ENCODE measurements at regions not wholly inside any gene's neighbourhood (a gene's known extent, or its start where the extent isn't known, plus 50 kb on each side); places are given as distances from the start of the nearest gene placed in this dataset.

DNA sequence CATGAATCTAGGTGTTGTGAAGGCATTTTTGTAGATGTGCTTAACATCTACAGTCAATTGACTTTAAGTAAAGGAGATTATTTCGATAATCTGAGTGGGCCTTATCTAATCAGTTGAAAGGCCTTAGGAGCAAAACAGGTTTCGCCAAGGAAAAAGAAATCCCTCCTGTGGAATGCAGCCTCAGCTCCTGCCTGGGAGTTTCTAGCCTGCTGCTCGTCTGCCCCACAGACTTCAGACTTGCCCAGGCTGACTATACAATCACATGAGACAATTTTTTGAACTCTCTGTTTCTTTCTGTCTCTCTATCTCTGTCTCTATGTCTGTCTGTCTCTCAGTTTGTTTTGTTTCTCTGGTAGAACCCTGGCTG, 312.5 kb downstream of the OLFM4 start:
- TF ChIP-seq, protein P1, sequence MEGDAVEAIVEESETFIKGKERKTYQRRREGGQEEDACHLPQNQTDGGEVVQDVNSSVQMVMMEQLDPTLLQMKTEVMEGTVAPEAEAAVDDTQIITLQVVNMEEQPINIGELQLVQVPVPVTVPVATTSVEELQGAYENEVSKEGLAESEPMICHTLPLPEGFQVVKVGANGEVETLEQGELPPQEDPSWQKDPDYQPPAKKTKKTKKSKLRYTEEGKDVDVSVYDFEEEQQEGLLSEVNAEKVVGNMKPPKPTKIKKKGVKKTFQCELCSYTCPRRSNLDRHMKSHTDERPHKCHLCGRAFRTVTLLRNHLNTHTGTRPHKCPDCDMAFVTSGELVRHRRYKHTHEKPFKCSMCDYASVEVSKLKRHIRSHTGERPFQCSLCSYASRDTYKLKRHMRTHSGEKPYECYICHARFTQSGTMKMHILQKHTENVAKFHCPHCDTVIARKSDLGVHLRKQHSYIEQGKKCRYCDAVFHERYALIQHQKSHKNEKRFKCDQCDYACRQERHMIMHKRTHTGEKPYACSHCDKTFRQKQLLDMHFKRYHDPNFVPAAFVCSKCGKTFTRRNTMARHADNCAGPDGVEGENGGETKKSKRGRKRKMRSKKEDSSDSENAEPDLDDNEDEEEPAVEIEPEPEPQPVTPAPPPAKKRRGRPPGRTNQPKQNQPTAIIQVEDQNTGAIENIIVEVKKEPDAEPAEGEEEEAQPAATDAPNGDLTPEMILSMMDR (IDR thresholded peaks at IDR 0.05) = no peak
- no peak for TF ChIP-seq POLR2A (IDR thresholded peaks at IDR 0.05)
